22Rv1 (cell line): ENCODE measurements at regions not wholly inside any gene's neighbourhood (a gene's known extent, or its start where the extent isn't known, plus 50 kb on each side); places are given as distances from the start of the nearest gene placed in this dataset.
"Not testable (repeated sequence)": the region's sequence is repeated elsewhere in the genome, so short reads cannot be mapped to it uniquely, and the experiment has no call there.

Experiments
- CTCF ChIP-seq: fragments of 450-650 bp; IDR thresholded peaks from 2 replicates; pipeline ENCODE4 v1.5.1; 2017; ENCODE audit warnings: mild to moderate bottlenecking
- ZFX ChIP-seq: fragments of 450-650 bp; IDR thresholded peaks from 2 replicates; pipeline ENCODE4 v1.6.1; 2017; ENCODE audit warnings: antibody characterized with exemption, borderline replicate concordance

GRCh38 chr2:44106509-44106908, 62.2 kb upstream of the PPM1B start:
- not testable (repeated sequence) for TF ChIP-seq CTCF, ZFX
